CD4-positive, alpha-beta T cell (primary cell): ENCODE measurements at regions not wholly inside any gene's neighbourhood (a gene's known extent, or its start where the extent isn't known, plus 50 kb on each side); places are given as distances from the start of the nearest gene placed in this dataset.

Experiments
- ATAC-seq: fragments of 200-7000 bp; cut with Tn5 transposase; one replicate; pipeline ENCODE4 v1.10.0; 2022; ENCODE audit warnings: mild to moderate bottlenecking; ENCODE audit not compliant: poor library complexity
- CTCF ChIA-PET: fragments of 350-600 bp; sonication (Branson Sonifier 250); formaldehyde crosslinking; loops from one replicate; lab custom pipeline; 2021; ENCODE audit warnings: antibody characterized with exemption, inconsistent platforms; lab: Charles Lee
- POLR2A ChIA-PET: fragments of 350-600 bp; sonication (Branson Sonifier 250); formaldehyde crosslinking; loops from one replicate; lab custom pipeline; 2021; ENCODE audit warnings: antibody characterized with exemption, inconsistent platforms; lab: Charles Lee
- DNase-seq, 14 experiments: peaks; one replicate each; pipeline ENCODE4 v3.0.0-alpha.2; 2013 to 2020; ENCODE audit warnings: mixed read lengths in 2 of 14
- H3K27ac ChIP-seq, 2 donors: one replicate each; pipeline versions ENCODE4 v1.5.1 to v1.7.0; 2013; ENCODE audit warnings: low read length in 2 of 2, low read depth in 1 of 2, mild to moderate bottlenecking in 1 of 2
- H3K27me3 ChIP-seq, 2 experiments: 1 replicate in 1 of 2; 2 replicates in 1 of 2; pipeline versions ENCODE4 v1.6.1 to v1.7.0; 2013; ENCODE audit warnings: low read length in 2 of 2, control low read depth in 1 of 2, mild to moderate bottlenecking in 1 of 2, moderate library complexity in 1 of 2; ENCODE audit not compliant: insufficient read depth in 2 of 2, control insufficient read depth in 1 of 2
- H3K36me3 ChIP-seq: one replicate; pipeline ENCODE4 v1.6.1; 2013; ENCODE audit warnings: low read length, control low read depth; ENCODE audit not compliant: insufficient read depth
- H3K4me1 ChIP-seq: one replicate; pipeline ENCODE4 v1.6.1; 2013; ENCODE audit warnings: low read length, control low read depth; ENCODE audit not compliant: insufficient read depth
- H3K4me3 ChIP-seq: one replicate; pipeline ENCODE4 v1.5.1; 2013; ENCODE audit warnings: mild to moderate bottlenecking, low read length, moderate library complexity
- H3K9me3 ChIP-seq, 2 experiments: 1 replicate in 1 of 2; 2 replicates in 1 of 2; pipeline versions ENCODE4 v1.6.1 to v1.7.0; 2013; ENCODE audit warnings: low read length in 2 of 2, mild to moderate bottlenecking in 2 of 2, control low read depth in 1 of 2, moderate library complexity in 1 of 2; ENCODE audit not compliant: control insufficient read depth in 1 of 2, insufficient read depth in 1 of 2
- H3K27ac Mint-ChIP-seq: one replicate; pipeline ENCODE4 v1.8.0; 2020; ENCODE audit warnings: mixed read lengths
- H3K27me3 Mint-ChIP-seq: one replicate; pipeline ENCODE4 v1.8.0; 2021; ENCODE audit warnings: mixed read lengths
- H3K36me3 Mint-ChIP-seq: one replicate; pipeline ENCODE4 v1.8.0; 2021; ENCODE audit warnings: low read depth, mixed read lengths
- H3K4me1 Mint-ChIP-seq: one replicate; pipeline ENCODE4 v1.8.0; 2021; ENCODE audit warnings: low read depth, mixed read lengths
- H3K4me3 Mint-ChIP-seq: one replicate; pipeline ENCODE4 v1.8.0; 2020; ENCODE audit warnings: mild to moderate bottlenecking, mixed read lengths
- H3K9me3 Mint-ChIP-seq: one replicate; pipeline ENCODE4 v1.8.0; 2020; ENCODE audit warnings: mixed read lengths
- CTCF ChIP-seq: fragments of 200-600 bp; IDR thresholded peaks from one replicate; pipeline ENCODE4 v1.8.0; 2022; ENCODE audit warnings: antibody characterized with exemption, mild to moderate bottlenecking
- intact Hi-C, 2 experiments: fragments of 100-400 bp; cut with DNase I in 1 of 2; cut with micrococcal nuclease in 1 of 2; formaldehyde crosslinking; loops; one replicate each; pipeline versions ENCODE4 v1.15.1 to v1.9.0; 2023 to 2025; cut with DNase I, micrococcal nuclease

GRCh38 chr4:60116592-60116991 is 1083.5 kb upstream of the ADGRL3 start:
- Mint-ChIP-seq H3K4me1 (no peaks in the 10 kb centered on the region), H3K27me3 (no peaks in the 10 kb centered on the region), H3K9me3 (peaks cover 5% of the 10 kb centered on the region), H3K4me3 (no peak overlapping the region), H3K36me3 (no peaks in the 10 kb centered on the region), H3K27ac (no peak overlapping the region)
- no peaks in the 10 kb centered on the region for H3K4me1 ChIP-seq
- no peak for TF ChIP-seq CTCF
- intact Hi-C loops: no loop called here
- no peaks in the 10 kb centered on the region for H3K9me3 ChIP-seq
- H3K36me3 ChIP-seq: no peaks in the 10 kb centered on the region
- ATAC-seq: no peak
- ChIA-PET POLR2A (no interaction called here), CTCF (no interaction called here)
- DNase-seq: no peak
- no peaks in the 10 kb centered on the region for H3K27me3 ChIP-seq
- H3K4me3 ChIP-seq: no peak overlapping the region
- no peak overlapping the region for H3K27ac ChIP-seq

GRCh38 chr4:60117726-60118323 is 1082.3 kb upstream of the ADGRL3 start:
- ATAC-seq: no peak
- DNase-seq: no peak
- H3K4me3 Mint-ChIP-seq: no peak overlapping the region
- Histone ChIP-seq H3K4me1 (no peaks in the 10 kb centered on the region), H3K36me3 (no peaks in the 10 kb centered on the region), H3K27ac (no peak overlapping the region), H3K4me3 (no peak overlapping the region), H3K9me3 (no peaks in the 10 kb centered on the region), H3K27me3 (no peaks in the 10 kb centered on the region)
- no peaks in the 10 kb centered on the region for H3K27me3 Mint-ChIP-seq
- POLR2A ChIA-PET: no interaction called here
- H3K27ac Mint-ChIP-seq: no peak overlapping the region
- CTCF ChIA-PET: no interaction called here
- H3K9me3 Mint-ChIP-seq: peaks cover 5% of the 10 kb centered on the region
- TF ChIP-seq CTCF: no peak
- H3K36me3 Mint-ChIP-seq: no peaks in the 10 kb centered on the region
- intact Hi-C loops: no loop called here
- no peaks in the 10 kb centered on the region for H3K4me1 Mint-ChIP-seq

GRCh38 chr4:60122820-60123219 is 1077.3 kb upstream of the ADGRL3 start:
- H3K4me1 ChIP-seq: no peaks in the 10 kb centered on the region
- DNase-seq: no peak
- no peak for ATAC-seq

More at GRCh38 chr4:60122820-60123219, 1077.3 kb upstream of the ADGRL3 start:
- H3K36me3 Mint-ChIP-seq: no peaks in the 10 kb centered on the region
- no peak for TF ChIP-seq CTCF
- ChIA-PET CTCF (no interaction called here), POLR2A (no interaction called here)
- no peaks in the 10 kb centered on the region for H3K4me1 Mint-ChIP-seq
- H3K27me3 Mint-ChIP-seq: no peaks in the 10 kb centered on the region
- H3K9me3 ChIP-seq: peaks cover 0 to 4% of the 10 kb centered on the region in 2 experiments
- intact Hi-C loops: no loop called here
- no peak overlapping the region for H3K27ac Mint-ChIP-seq
- no peak overlapping the region for H3K4me3 ChIP-seq
- H3K9me3 Mint-ChIP-seq: peaks cover 2% of the 10 kb centered on the region
- H3K27me3 ChIP-seq: no peaks in the 10 kb centered on the region
- no peak overlapping the region for H3K27ac ChIP-seq
- no peak overlapping the region for H3K4me3 Mint-ChIP-seq
- H3K36me3 ChIP-seq: no peaks in the 10 kb centered on the region
